Testis (tissue), 2 donors: ENCODE measurements at regions not wholly inside any gene's neighbourhood (a gene's known extent, or its start where the extent isn't known, plus 50 kb on each side); places are given as distances from the start of the nearest gene placed in this dataset.

ENCODE experiments used
- POLR2A ChIP-seq: fragments of 450-650 bp; IDR thresholded peaks from one replicate; pipeline ENCODE4 v1.6.1; 2017; ENCODE audit warnings: antibody characterized with exemption, mild to moderate bottlenecking, moderate library complexity
- TF ChIP-seq, protein P1 (sequence below), 3 experiments: fragments of 450-650 bp in 2 of 3; fragments of 200-600 bp in 1 of 3; sonication (generic) in 1 of 3; IDR thresholded peaks; one replicate each; pipeline ENCODE4 v1.5.1; 2016 to 2019; ENCODE audit warnings: antibody characterized with exemption in 3 of 3, mild to moderate bottlenecking in 2 of 3, moderate library complexity in 1 of 3

DNA sequence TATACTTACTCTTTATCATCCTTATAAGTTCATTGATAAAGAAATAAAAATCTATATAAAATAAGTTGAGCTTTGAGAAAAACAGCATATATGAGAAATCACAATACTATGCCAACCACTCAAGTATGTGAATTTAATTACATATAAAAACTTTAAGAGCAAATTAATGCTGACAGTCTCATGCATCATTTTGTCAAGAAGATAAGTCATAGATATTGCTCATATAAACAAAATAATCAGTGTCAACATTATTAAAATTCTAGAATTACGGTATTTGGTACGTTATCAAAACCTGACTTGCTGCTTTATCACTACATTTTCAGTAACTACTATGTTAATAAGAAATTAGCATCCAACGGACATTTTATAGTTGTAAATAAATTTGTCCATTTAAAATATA, 111.2 kb downstream of the FBXO8 start:
- TF ChIP-seq, protein P1, sequence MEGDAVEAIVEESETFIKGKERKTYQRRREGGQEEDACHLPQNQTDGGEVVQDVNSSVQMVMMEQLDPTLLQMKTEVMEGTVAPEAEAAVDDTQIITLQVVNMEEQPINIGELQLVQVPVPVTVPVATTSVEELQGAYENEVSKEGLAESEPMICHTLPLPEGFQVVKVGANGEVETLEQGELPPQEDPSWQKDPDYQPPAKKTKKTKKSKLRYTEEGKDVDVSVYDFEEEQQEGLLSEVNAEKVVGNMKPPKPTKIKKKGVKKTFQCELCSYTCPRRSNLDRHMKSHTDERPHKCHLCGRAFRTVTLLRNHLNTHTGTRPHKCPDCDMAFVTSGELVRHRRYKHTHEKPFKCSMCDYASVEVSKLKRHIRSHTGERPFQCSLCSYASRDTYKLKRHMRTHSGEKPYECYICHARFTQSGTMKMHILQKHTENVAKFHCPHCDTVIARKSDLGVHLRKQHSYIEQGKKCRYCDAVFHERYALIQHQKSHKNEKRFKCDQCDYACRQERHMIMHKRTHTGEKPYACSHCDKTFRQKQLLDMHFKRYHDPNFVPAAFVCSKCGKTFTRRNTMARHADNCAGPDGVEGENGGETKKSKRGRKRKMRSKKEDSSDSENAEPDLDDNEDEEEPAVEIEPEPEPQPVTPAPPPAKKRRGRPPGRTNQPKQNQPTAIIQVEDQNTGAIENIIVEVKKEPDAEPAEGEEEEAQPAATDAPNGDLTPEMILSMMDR (IDR thresholded peaks at IDR 0.05): no peak
- no peak for TF ChIP-seq POLR2A
